GM04503 (cell line): ENCODE measurements at regions not wholly inside any gene's neighbourhood (a gene's known extent, or its start where the extent isn't known, plus 50 kb on each side); places are given as distances from the start of the nearest gene placed in this dataset.
"Not testable (repeated sequence)": the region's sequence is repeated elsewhere in the genome, so short reads cannot be mapped to it uniquely, and the experiment has no call there.

Source experiments
- DNase-seq: peaks from one replicate; pipeline ENCODE4 v3.0.0-alpha.2; 2012; ENCODE audit warnings: low read depth

DNA sequence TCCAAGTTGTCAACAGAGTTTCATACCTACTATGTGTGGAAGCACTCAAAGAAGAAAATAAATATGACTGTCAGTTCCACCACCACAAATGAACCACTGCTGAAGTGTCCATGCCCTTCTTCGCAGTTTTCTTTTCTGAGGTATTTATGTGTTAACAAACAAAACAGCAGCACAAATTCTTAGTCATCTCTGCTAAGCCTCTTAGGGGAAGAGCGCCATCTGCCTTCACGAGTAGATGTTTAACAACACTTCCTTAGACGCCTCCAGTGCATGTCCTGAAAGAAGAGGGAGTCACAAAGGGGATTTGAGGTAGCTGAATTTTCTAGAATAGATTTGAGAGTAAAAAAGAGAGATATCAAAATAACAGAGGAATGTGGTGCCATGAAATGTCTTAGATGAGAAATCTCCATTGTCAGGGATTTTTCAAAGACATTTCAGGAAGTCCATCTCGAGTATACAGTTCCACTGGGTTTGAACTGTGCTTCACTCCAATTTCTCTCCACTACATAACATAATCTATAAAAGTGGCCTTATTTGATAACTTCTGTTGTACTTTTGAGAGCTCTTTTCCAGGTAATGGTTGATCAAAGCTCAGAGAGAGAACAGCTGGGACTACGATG is 775.3 kb upstream of the POM121L12 start:
- no peak for DNase-seq

DNA sequence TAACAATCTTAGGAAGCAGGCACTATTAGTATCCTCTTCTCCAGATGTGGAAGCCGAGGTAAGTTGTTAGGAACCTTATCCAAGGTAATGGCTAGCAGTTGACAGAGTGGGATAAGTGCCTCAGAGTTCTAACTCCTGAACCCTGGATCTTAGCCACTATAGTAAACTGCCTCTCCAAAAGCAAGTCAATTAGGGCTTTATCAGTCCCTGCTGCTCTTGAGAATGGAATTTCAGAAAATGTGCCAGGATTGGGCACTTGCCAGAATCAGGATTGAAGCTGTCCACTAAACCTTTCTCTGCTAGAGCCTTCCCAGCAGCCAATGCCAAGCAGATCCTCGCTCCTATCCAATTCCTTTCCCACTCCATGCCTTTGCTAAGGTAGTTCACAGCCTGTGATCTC is 777.5 kb upstream of the POM121L12 start:
- no peak for DNase-seq

DNA sequence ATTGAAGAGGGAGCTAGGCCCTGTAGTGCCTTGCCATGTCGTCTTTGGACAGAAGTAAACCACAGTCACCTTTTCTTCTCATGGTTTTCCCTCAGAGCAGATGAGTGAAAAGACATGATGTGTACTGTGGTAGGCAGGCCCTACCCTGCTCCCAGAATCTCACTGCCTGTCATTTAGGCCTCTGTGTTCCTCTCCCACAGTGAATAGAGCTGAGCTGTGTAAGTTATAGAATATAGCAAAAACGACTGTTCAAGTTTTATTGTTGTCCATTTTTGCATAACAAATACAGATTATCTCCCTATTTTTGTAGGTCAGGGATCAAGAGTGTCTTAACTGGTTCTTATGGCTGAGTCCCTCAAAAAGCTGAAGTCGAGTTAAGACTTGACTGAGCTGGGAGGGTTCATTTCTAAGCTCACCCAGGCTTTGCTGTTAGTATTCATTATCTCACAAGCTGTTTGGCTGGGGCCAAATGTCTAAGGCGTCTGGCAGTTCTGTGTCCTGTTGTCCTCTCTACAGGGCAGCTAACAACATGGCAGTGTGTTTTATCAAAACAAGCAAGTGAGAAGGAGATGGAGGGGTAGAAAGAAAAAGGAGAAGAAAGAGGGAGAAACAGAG is 780.9 kb upstream of the POM121L12 start:
- DNase-seq, result no peak

DNA sequence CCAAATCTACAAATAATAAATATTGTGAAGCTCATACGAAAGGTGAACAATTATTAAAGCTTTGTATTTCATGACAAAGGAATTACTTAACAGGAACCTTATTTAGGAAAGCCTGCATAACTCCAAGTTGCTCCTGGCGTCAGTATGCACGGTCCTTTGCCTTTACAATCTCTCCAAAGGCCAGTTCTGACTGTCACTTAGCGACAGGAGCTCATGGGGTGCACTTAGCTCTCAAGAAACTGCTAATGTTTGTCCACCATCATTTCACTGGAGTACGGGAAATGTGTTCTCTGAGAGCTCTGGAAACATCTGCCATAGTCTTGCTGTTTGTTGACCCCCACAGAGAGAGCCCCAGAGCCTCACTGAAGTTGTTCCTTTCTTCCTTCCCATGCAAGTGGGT is 781.5 kb upstream of the POM121L12 start:
- DNase-seq, result no peak

DNA sequence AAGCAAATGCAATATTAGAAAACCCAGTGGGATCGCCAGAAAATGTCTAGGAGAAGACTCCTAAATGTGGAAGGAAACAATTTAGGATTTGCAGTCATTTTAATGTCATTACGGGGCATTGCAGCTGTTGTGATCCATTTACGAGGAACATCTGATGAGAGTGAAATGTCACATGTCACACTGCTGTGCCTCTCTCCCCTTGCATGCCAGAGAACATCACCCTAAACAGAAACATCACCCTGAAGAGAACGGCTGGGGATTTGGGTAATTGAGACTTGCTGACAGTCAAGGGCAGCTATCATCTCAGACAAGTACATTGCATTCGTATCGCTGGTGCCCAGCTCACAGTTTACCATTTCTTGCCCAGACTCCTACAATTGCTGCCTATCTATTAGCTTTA is 785.7 kb upstream of the POM121L12 start:
- no peak for DNase-seq

DNA sequence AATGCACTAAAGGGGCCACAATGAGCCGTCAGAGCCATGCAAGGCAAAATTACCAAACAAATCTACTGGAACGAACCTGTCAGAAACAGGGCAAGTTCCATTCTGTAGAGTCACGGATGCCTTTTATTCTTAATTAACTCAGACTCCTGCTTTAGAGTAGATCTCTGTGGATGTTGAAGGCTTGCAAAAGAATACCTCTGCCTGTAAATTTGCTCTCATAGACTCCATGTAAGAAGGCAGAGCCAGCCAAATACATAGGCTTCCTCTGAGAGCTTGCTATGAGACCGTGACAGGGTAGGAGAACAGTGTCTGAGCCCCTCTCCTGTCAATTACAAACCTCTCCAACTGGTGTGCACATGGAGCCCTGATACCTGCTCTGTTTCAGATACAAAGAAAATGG is 787.9 kb upstream of the POM121L12 start:
- DNase-seq, result no peak

DNA sequence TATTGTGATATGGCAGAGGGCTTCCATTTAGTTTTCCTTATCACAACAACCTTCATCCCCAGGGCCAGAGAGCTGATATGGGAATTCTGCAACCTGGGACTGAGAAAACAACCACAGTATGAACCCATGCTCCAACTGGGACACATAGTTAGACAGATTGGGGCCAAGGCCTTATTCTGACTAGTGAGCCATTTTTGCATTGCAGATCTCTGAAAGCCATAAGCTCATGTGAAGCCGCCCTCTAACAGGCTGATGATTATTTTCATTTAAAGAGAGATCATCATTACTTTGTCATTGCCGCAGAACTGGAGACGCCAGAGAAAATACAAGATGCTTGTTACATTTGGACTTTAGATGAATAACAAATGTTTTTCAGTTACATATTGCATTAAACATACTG is 791.7 kb upstream of the POM121L12 start:
- no peak for DNase-seq

DNA sequence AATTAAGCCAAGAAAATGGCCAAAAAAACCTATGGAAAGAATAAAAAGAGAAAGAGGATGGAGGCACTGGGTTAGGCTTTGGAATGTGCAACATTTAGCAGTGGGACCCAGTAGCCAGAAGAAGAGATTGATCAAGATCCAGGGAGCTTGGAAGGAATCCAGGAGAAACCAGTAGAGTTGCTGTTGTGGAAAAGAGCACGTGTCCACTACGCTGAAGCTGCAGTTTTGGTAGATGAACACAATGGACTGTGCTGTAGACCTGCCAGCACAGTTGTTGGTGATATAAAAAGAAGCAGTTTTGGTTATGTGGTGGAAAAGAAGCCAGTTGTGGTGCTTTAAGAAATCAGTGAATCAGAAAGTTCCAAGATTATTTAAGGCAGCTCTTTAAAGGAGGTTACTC is 802.2 kb upstream of the POM121L12 start:
- DNase-seq, result no peak

DNA sequence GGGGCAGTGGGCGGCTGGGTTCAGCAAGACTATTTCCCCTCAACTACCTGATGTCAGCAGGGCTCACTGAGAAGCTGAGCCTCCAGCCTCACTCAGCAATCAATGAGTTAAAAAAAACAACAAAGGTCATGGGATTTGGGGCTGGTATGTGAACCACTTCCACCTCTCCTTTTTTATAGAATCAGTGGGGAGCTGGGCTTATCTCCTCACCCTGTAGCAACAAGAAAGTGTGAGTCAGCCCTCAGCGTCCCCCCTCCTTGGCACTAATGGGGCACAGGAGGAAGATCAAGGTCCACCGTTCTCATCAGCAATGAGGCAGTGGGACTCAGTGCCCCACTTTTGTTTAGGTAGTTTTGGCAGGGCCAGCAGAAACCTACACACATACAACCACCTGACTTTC is 823.5 kb upstream of the POM121L12 start:
- no peak for DNase-seq

DNA sequence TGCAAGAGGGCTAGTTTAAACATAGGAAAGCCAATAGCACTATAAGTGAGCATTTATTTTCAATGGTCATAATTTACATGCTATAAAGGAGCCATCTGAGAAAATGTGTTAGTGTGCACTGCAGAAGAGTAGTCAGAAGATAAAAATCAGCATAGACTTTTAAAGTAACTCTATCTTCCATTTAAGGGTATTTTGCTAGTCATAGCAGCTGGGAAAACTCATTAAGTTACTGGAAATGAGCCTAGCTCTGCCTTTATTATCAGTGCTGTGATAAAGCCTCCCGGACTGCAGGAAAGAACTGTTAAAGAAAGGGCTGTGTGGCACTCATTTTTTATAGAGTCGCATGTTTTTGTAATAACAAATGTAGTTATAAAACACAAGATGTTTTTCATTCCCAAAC is 825.8 kb upstream of the POM121L12 start:
- DNase-seq, result no peak

DNA sequence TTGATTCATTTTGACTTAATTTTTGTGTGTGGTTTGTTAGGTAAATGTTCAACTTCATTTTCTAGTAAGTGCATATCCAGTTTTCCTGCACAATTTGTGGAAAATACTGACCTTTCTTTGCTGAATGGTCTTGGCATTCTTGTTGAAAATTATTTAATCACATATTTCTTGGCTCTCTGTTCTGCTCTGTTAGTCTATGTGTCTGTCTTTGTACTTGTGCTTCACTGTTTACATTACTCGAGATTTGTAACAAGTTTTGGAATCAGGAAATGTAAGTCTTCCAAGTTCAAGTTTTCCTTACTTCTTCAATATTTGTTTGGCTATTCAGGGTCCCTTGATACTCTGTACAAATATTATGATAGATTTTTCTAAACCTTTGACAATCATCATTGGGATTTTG is 838.2 kb upstream of the POM121L12 start:
- no peak for DNase-seq

DNA sequence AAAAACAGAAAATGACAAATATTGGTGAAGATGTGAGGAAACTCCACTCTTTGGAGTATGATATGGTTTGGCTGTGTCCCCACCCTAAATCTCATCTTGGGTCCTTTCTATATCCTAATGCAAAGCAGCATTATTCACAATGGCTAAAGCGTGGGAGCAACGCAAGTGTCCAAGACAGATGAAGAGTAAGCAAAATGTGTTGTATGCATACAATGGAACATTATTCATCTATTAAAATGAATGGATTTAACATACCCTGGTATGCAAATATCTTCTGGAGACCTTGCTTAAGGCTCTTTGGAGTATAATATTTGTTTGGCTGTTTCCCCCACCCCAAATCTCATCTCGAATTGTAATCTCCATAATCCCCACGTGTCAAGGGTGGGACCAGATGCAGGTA is 839.8 kb upstream of the POM121L12 start:
- DNase-seq, result no peak

DNA sequence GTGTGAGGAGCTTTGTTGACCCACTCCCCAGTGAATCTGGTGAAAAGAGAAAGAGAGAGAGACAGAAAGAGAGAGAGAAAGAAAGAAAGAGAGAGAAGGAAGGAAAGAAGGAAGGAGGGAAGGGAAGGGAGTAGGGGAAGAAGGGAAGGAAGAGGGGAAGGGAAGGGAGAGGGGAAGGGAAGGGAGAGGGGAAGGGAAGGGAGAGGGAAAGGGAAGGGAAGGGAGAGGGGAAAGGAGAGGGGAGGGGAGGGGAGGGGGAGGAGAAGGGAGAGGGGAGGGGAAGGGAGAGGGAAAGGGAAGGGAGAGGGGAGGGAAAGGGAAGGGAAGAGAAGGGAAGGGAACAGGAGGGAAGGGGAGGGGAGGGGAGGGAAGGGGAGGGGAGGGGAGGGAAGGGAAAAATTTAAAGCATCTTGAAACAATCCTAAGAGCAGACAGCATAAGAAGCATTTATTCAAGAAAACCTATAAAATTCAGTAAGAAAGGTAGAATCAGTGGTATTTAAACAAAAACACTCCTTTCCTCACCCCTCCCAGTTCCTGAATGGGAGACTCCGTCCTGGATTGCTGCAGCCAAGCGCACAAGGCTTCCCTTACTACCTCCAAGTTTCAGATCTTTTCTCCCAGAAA is 846.2 kb upstream of the POM121L12 start:
- DNase-seq, result no peak

DNA sequence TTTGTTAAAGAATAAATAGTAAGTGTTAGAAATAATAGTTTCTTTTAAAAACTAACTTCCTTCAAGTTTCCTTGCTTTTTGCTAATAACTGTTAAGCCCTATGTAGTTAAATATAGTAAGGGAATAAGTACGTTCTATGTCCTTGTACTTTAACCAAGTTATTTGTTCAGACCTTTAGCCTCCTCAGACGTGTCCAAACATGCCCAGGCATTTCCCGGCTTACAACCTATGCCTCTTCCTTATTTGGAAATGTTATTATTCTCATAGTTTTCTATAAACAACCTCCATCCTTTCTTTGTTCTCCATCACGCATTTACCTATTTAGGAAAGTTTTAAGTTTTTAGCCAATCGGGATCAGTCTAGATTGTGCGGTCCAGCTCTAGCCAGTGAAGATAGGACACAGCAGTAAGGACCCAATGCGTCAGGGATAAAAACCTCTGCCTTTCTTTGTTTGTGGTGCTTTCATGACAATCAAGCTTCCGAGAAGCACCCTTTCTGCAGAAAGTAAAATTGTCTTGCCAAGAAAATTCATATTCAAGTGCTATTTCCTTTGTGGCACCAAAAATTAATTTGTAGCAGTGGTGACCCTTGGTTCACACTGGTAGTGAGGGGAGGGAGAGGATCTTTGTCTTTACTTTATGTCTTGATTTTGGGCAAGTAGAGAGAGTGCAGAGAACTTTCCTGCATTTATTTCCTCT is 851.3 kb upstream of the POM121L12 start:
- DNase-seq, result no peak

DNA sequence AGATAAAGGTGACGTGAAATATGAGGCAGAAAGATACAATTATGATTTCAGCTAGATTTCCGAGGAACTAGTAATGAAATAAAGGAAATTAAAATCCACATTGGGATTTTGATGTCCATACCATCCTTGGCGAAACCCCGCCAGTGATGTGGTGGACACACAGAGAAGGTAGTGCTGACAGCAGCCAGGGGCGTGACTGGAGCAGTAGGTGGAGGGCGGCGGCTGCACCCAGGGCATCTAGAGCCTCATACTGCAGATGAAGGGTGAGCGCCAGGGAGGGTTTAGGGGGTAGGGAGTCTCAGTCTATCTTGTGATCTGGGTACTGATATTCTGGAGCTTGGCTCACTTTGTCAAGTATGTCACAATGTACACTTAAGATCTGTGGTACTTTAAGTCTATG is 855.5 kb upstream of the POM121L12 start:
- no peak for DNase-seq

DNA sequence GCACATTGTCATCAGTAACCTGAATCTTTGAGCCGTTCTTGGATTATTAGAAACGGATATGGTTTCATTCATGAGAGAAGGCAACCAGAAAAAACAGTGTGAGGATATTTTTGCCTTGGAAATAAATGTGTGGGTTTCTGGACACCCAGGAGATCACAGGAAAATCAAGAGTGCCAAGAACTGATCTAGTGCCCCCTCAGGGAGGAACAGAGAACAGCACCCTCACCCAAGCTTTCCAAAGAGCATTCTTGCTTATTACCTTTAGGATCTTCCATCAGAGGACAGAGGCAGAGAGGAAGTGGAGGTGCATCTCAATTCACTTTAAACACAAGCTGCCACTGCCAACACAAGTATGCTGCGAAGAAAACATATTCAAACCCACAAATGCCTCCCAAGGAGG is 851.5 kb upstream of the COBL start:
- no peak for DNase-seq

DNA sequence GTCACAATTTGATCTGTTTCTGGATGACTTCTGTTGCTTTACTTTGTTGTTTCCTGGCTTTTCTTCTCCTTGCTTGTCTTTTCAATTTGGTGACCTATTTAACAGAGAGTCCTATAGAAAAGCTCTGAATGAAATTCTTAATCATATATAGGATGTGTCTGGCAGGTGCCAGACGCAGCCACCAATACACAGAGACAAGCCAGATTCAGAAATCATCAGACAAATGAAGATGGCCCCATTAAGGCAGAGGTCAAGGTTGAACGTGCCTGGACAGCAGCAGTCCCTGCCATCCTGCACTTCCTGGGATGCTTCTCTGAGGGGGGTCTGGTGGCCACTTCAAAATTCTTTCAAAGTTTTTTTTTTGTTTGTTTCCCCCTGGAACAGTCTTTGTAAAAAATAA is 846.7 kb upstream of the COBL start:
- no peak for DNase-seq

DNA sequence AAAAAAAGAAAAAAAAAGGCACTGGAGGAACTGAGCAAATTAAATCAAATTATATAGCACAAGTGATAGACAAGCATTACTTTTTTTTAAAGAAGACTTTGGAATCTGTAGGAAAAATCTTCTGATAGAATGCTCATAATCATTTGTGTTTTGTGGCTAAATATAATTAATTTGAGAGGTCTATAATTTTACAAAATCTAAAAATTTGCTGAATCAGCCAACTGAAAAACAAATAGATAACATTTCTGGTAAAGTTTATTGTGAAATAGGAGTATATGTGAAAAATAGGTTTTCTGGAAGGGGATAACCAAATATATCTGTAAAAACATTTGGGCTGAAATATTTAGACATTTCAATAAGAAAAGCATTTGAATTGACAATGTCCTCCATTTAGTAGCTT is 844.9 kb upstream of the COBL start:
- DNase-seq, result no peak

DNA sequence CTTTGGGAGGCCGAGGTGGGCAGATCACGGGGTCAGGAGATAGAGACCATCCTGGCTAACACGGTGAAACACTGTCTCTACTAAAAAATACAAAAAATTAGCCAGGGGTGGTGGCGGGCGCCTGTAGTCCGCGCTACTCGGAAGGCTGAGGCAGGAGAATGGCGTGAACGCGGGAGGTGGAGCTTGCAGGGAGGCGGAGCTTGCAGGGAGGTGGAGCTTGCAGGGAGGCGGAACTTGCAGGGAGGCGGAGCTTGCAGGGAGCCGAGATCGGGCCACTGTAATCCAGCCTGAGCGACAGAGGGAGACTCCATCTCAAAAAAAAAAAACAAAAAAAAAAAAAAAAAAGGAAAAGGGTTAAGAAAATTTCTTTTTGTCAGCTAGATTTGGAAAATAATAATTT is 842.8 kb upstream of the COBL start:
- DNase-seq, result not testable (repeated sequence)

DNA sequence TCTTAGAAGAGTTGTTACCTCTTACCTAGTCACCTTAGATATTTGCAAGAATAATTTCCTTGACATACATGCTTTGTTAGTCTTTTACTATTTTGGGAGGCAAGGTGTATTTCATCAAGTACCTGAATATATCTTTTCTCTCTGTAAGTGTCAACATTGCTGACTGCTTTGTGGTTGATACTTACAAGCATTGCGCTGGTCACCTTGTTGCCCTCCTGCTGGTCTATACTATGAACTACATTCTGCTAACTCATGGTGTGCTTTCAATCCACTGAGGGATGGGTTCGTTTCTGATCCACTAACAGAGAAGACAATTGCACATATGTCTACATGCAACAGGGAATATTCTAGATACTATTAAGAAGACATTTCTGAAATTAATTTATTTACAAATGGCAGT is 837.8 kb upstream of the COBL start:
- no peak for DNase-seq

DNA sequence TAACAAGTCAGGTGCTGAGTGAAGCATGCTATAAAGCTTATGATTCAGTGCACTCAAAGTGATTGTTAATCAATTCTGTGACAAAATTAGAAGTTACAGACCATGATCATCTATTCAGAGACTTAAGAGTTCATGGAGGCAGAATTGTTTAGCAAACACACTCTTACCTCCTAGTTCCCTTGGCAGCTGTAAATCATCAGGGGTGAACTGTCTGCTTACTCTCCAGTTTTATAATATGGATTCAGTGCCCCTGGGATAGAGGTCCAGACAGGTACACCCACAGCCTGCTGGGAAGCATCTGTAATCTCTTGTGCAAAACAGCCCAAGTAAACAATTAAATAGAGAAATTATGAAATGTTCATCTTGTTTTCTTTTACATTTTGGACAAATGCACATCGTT is 835.0 kb upstream of the COBL start:
- no peak for DNase-seq

DNA sequence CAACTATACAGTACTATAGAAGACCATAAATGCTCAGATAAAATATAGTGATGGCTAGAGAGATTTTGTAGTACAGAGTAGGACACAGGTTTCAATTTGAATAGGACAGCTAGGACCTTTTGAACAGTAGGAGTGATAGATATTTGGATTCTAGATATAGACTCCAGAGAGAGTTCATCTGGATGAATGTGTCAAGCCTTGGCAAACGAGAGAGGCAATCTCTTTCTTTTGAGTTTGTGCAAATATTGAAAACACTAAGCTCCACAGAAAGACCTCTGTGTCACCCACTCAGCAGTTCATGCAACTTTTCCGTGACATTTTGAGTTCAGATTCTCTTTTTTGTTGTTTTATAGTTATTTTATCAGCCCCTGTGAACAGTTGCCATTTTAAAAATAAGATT is 834.3 kb upstream of the COBL start:
- no peak for DNase-seq

DNA sequence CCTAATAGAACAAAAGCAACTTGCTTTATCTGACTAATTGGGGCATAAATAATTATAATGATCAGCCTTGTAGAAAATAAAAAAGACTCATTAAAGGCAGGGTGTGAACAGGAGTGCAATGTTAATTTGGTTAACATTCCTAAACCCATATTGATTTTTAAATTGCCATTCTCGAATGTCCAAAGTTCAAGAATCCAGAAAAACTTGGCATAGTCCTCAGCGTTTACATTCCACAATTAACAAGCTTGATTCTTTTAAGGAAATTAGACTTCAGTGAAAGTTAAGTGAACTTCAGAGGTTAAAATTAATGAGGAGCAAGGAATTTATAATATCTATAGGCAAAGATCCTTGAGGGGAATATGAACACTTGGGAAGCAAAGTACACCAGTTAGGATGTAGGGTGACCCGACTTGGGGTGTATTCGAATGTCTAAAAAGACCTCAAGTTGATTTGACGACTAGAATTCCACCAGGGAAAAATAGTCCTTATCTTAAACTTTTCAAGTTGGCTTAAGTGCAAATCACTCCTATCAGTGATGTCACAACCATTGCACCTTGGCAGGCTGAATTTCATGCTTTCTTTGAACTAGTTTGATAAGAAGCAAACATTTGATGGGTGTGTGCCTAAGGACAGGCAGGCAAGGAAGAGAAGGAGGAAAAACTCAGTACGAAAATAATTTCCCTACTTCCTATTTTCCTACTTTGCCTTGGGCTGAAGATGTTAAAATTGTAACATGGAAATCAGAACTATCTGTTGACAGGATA is 830.4 kb upstream of the COBL start:
- DNase-seq, result no peak
